ENCODE measurements at regions not wholly inside any gene's neighbourhood (a gene's known extent, or its start where the extent isn't known, plus 50 kb on each side); places are given as distances from the start of the nearest gene placed in this dataset.

DNA sequence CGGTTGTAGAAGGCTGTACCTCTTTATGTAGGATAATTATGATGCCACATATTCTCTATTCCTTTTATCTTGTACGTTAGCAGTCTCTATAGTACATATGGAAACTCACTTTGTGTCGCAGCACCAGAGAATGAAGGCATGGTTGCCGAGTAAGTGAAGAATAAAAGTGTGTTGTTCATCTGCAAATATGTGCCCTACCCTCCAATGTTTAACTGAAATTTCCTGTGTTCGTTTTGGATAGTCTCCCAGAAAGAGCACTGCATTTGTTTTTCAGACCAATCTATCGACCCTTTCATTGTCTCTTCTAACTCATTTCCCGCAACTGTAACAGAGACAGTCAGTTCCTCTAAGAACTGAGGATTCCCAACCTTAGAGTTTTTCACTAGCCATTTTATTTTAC is 592.8 kb downstream of the TUSC7 start:
- no peaks in the 10 kb centered on the region for H3K9me3 Mint-ChIP-seq (ENCODE audit: unreplicated experiment)

DNA sequence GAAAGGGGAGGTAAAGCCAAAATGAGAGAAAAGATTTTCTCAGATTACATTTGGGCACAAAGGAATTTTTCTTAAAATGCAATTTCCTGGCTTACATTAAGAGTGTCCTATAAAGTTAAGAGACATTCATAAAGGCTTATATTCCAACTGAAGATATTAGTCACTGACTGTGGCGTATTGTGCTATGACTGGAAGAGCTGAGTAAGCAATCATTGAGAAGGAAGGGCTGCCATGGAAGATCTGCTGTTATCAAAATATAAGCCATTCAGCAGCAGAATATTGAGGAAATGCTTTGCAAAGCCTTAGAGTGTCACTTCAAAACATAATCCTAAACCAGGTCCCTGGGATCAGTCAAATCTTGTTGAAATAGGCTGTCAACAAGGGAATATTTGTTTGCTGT is 593.9 kb downstream of the TUSC7 start:
- no peaks in the 10 kb centered on the region for H3K27me3 Mint-ChIP-seq (ENCODE audit: unreplicated experiment)
- H3K4me3 Mint-ChIP-seq (ENCODE audit: unreplicated experiment): no peak overlapping the region
- no peaks in the 10 kb centered on the region for H3K9me3 Mint-ChIP-seq (ENCODE audit: unreplicated experiment)
- peaks cover 19% of the 10 kb centered on the region for H3K4me1 Mint-ChIP-seq (ENCODE audit: unreplicated experiment)
- H3K36me3 Mint-ChIP-seq (ENCODE audit: low read depth, unreplicated experiment): no peaks in the 10 kb centered on the region
- TF ChIP-seq, protein P1, sequence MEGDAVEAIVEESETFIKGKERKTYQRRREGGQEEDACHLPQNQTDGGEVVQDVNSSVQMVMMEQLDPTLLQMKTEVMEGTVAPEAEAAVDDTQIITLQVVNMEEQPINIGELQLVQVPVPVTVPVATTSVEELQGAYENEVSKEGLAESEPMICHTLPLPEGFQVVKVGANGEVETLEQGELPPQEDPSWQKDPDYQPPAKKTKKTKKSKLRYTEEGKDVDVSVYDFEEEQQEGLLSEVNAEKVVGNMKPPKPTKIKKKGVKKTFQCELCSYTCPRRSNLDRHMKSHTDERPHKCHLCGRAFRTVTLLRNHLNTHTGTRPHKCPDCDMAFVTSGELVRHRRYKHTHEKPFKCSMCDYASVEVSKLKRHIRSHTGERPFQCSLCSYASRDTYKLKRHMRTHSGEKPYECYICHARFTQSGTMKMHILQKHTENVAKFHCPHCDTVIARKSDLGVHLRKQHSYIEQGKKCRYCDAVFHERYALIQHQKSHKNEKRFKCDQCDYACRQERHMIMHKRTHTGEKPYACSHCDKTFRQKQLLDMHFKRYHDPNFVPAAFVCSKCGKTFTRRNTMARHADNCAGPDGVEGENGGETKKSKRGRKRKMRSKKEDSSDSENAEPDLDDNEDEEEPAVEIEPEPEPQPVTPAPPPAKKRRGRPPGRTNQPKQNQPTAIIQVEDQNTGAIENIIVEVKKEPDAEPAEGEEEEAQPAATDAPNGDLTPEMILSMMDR (IDR thresholded peaks at IDR 0.05; ENCODE audit: unreplicated experiment): no peak
- no peak for DNase-seq (ENCODE audit: low spot score)
- H3K27ac Mint-ChIP-seq (ENCODE audit: unreplicated experiment): no peak overlapping the region

More for the DNA sequence above, 592.8 kb downstream of the TUSC7 start:
- DNase-seq (ENCODE audit: low spot score): no peak
- no peak overlapping the region for H3K4me3 Mint-ChIP-seq (ENCODE audit: unreplicated experiment)
- TF ChIP-seq, protein P1 (IDR thresholded peaks at IDR 0.05; ENCODE audit: unreplicated experiment): no peak
- peaks cover 27% of the 10 kb centered on the region for H3K4me1 Mint-ChIP-seq (ENCODE audit: unreplicated experiment)
- no peak overlapping the region for H3K27ac Mint-ChIP-seq (ENCODE audit: unreplicated experiment)
- H3K36me3 Mint-ChIP-seq (ENCODE audit: low read depth, unreplicated experiment): no peaks in the 10 kb centered on the region
- no peaks in the 10 kb centered on the region for H3K27me3 Mint-ChIP-seq (ENCODE audit: unreplicated experiment)

DNA sequence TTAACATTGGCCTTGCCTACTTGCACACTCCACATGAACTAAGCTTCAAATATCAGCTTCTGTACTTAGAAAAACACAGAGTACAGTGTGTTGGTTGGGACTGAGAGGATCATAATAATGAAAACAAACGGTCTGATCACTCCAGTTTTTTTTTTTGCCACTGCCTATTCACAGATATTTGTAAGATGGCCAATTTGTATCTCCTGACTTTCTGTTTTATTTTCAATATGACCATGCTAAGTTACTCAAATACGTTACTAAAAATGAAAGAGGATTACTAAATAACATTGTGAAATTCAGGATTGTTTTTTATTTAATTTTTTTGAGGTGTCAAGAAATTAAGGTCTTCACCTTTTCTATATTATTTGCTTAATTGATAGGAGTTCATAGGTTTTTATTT is 595.1 kb downstream of the TUSC7 start:
- H3K27ac Mint-ChIP-seq (ENCODE audit: unreplicated experiment): no peak overlapping the region
- no peaks in the 10 kb centered on the region for H3K9me3 Mint-ChIP-seq (ENCODE audit: unreplicated experiment)
- no peak for DNase-seq (ENCODE audit: low spot score)
- no peaks in the 10 kb centered on the region for H3K27me3 Mint-ChIP-seq (ENCODE audit: unreplicated experiment)
- TF ChIP-seq, protein P1 (IDR thresholded peaks at IDR 0.05; ENCODE audit: unreplicated experiment): no peak
- H3K4me1 Mint-ChIP-seq (ENCODE audit: unreplicated experiment): peaks cover 14% of the 10 kb centered on the region
- H3K36me3 Mint-ChIP-seq (ENCODE audit: low read depth, unreplicated experiment): no peaks in the 10 kb centered on the region
- H3K4me3 Mint-ChIP-seq (ENCODE audit: unreplicated experiment): no peak overlapping the region

DNA sequence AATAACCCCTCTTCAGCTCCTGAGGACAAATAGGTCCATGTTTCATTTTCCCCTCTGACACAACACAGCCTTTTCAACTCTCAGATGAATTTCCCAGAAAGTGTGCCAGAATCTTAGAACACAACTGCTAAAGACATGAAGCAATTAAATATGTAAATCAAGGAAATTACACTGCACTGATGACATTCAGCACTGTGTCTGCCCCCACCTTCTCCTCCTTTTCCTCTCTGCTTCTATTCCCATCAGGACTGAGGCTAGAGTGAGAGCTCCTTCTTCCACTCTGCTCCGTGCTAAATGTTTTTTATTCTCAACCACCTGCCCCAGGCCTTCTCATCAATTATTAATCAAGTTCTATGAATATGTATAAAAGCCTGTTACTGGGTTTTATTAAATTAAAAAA is 596.1 kb downstream of the TUSC7 start:
- H3K9me3 Mint-ChIP-seq (ENCODE audit: unreplicated experiment): no peaks in the 10 kb centered on the region
- TF ChIP-seq, protein P1 (IDR thresholded peaks at IDR 0.05; ENCODE audit: unreplicated experiment): no peak

DNA sequence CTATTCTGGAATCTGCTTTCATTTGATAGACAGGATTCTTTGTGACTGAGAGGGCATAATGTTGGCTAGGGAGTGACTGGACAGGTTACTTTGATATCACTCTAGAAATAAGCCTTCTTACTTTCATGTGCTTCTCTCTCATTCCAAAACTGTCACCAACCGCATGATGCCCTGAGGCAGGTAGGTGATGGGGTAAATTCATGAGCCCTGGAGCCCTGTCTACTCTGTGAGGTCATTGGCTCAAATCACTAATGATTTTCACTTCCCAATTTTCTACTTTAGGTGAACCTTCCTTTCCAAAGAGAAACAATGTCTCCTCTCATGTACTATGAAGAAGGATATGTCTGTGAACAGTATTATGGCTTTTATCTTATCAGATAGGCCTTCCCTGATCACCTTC is 596.7 kb downstream of the TUSC7 start:
- H3K4me1 Mint-ChIP-seq (ENCODE audit: unreplicated experiment): peaks cover 14% of the 10 kb centered on the region
- TF ChIP-seq, protein P1 (IDR thresholded peaks at IDR 0.05; ENCODE audit: unreplicated experiment): no peak
- no peak overlapping the region for H3K27ac Mint-ChIP-seq (ENCODE audit: unreplicated experiment)
- H3K27me3 Mint-ChIP-seq (ENCODE audit: unreplicated experiment): no peaks in the 10 kb centered on the region
- no peak overlapping the region for H3K4me3 Mint-ChIP-seq (ENCODE audit: unreplicated experiment)
- H3K9me3 Mint-ChIP-seq (ENCODE audit: unreplicated experiment): no peaks in the 10 kb centered on the region
- no peak for DNase-seq (ENCODE audit: low spot score)
- H3K36me3 Mint-ChIP-seq (ENCODE audit: low read depth, unreplicated experiment): no peaks in the 10 kb centered on the region

More for the DNA sequence above, 596.1 kb downstream of the TUSC7 start:
- no peak overlapping the region for H3K27ac Mint-ChIP-seq (ENCODE audit: unreplicated experiment)
- no peak overlapping the region for H3K4me3 Mint-ChIP-seq (ENCODE audit: unreplicated experiment)
- DNase-seq (ENCODE audit: low spot score): no peak
- H3K4me1 Mint-ChIP-seq (ENCODE audit: unreplicated experiment): peaks cover 14% of the 10 kb centered on the region
- no peaks in the 10 kb centered on the region for H3K36me3 Mint-ChIP-seq (ENCODE audit: low read depth, unreplicated experiment)
- H3K27me3 Mint-ChIP-seq (ENCODE audit: unreplicated experiment): no peaks in the 10 kb centered on the region
